ENCODE measurements at regions not wholly inside any gene's neighbourhood (a gene's known extent, or its start where the extent isn't known, plus 50 kb on each side); places are given as distances from the start of the nearest gene placed in this dataset.
"Not testable (repeated sequence)": the region's sequence is repeated elsewhere in the genome, so short reads cannot be mapped to it uniquely, and the experiment has no call there.

DNA sequence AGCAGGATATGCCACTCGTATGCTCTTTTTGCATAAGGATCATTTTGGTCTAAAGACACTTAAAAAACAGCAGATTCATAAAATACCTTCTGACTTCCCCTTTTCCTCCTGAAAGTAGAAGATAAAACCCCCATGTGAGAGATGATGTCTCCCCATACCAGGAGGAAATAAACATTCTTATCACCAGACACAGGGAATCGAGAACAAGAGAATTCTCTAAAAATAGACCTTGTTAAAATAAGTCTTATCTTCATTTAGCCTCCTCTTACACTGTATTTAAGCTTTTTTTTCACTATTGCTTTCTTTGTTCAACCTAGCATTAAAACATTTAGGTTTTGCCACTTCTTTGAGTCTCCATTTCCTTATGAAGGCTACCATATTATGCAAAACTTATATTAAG lies 709.3 kb downstream of the KCNT2 start:
- no peak for DNase-seq (ENCODE audit: low read depth, low spot score)
- in situ Hi-C loops (cut with HindIII; ENCODE audit: low pct_unique_long_range_greater_than_20kb, low sequenced_read_pairs): no loop called here

DNA sequence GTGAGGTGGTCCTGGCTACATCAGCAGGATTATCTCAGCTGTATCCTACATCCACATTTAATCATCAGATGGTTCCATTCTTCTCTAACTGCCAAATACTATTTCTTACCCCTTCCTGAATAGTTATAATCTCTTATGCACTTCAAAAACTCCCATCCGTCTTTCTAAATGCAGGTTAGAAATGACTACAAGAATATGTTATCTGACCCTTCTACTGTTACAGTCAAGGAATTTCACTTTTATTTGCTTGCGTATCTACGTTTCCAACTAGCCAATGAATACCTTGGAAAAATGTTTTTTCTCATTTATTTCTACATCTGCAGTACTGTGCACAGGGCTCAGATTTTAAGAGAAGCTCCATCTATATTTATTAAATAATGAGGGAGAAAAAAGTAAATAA lies 709.9 kb downstream of the KCNT2 start:
- in situ Hi-C loops (cut with HindIII; ENCODE audit: low pct_unique_long_range_greater_than_20kb, low sequenced_read_pairs): no loop called here
- DNase-seq (ENCODE audit: low read depth, low spot score): no peak

DNA sequence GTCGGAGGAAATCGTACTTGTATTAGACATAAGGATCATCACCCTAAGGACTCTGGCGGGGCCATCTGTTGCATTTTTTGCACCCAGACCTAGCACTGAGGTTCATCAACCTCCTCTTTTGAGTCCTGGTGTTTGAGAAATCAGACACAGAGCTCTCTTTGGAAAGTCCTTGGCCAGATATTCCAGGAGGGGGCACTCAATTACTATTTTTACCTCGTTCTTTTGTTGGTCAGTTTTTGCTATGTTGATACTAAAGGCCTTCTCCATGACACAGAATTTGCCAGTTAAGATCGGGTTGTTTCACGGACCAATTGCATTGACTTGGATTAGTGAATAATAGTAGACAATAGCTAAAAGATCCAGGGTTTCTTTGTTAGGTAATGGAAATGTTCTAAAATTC lies 711.2 kb downstream of the KCNT2 start:
- DNase-seq (ENCODE audit: low read depth, low spot score): peak; percentile 44
- in situ Hi-C loops (cut with HindIII; ENCODE audit: low pct_unique_long_range_greater_than_20kb, low sequenced_read_pairs): no loop called here

DNA sequence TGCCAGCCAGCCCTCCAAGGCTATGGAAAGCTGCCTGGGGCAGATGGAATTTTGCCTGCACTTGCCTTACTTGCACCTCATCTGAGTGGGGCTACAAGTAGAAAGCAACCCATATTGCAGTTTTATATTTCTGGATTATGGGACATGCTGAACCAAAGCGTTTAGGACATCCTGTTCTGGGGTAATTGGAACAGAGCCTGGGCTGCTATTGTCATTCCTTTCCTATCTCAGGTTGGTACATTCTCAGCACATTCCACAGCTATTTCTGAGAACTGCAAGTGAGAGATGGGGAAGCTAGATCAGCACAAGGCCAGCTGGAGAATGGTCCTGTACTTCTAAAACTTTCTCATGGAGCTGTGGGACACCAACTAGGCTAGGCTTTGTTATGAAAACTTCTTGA lies 713.8 kb downstream of the KCNT2 start:
- no peak for DNase-seq (ENCODE audit: low read depth, low spot score)
- in situ Hi-C loops (cut with HindIII; ENCODE audit: low pct_unique_long_range_greater_than_20kb, low sequenced_read_pairs): no loop called here

DNA sequence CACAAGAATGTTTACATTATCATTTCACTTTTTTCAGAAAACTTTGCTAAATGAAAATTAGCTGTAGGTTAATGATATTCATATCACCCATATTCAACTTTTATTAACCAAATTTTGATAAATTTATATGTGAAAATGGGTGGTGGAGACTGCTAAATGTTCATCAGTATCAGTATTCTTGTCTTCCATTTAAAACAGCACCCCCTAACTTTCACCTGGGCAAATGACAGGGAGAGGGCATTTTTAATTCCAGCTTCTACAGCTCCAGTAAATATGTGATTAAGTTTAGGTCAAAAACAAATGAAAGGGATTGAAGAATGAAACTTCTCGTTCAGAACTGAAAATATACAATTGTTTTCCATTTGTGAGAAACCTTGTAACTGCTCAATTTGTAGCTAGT lies 722.2 kb downstream of the KCNT2 start:
- peak; percentile 2 for DNase-seq (ENCODE audit: low read depth, low spot score)
- in situ Hi-C loops (cut with HindIII; ENCODE audit: low pct_unique_long_range_greater_than_20kb, low sequenced_read_pairs): no loop called here

DNA sequence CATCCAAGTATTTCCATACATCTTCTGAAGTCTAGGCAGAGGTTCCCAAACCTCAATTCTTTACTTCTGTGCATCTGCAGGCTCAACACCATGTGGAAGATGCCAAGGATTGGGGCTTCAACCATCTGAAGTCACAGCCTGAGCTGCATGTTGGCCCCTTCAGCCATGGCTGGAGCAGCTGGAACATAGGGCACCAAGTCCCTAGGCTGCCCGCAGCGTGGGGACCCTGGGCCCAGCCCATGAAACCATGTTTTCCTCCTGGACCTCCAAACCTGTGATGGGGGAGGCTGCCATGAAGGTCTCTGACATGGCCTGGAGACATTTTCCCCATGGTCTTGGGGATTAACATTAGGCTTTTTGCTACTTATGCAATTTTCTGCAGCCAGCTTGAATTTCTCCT lies 729.8 kb downstream of the KCNT2 start:
- in situ Hi-C loops (cut with HindIII; ENCODE audit: low pct_unique_long_range_greater_than_20kb, low sequenced_read_pairs): no loop called here
- DNase-seq (ENCODE audit: low read depth, low spot score): no peak

DNA sequence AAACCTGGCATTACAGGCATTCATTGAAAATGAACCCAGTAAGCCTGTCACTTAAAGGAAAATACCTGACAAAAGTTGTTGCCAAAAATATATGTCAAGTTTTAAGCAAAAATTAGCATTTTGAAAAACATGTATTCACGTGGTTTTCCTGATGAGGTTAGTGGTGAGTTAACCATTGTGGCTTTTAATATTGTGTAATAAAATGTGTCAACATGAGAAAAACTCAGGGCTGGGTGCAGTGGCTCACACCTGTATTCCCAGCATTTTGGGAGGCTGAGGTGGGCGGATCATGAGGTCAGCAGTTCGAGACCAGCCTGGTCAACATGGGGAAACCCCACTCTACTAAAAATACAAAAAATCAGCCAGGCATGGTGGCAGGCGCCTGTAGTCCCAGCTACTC lies 731.4 kb downstream of the KCNT2 start:
- no peak for DNase-seq (ENCODE audit: low read depth, low spot score)
- in situ Hi-C loops (cut with HindIII; ENCODE audit: low pct_unique_long_range_greater_than_20kb, low sequenced_read_pairs): no loop called here

DNA sequence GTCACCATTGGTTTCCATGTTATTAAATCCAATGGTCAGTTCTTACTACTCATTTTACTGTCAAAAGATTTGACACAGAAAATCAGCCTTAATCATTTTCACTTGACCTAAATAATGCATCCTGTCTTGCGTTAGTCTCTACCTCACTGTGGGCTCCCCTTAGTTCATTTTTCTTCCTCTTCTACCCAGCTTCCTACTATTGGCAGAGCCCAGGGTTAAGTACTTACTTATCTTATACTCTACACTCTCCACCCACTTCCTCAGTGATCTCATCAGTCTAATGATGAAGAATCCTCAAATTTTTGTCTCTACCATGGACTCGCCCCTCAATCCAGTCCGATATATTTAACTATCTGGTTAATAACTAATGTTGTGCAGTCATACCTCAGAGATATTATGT lies 735.9 kb downstream of the KCNT2 start:
- DNase-seq (ENCODE audit: low read depth, low spot score): no peak
- in situ Hi-C loops (cut with HindIII; ENCODE audit: low pct_unique_long_range_greater_than_20kb, low sequenced_read_pairs): no loop called here

DNA sequence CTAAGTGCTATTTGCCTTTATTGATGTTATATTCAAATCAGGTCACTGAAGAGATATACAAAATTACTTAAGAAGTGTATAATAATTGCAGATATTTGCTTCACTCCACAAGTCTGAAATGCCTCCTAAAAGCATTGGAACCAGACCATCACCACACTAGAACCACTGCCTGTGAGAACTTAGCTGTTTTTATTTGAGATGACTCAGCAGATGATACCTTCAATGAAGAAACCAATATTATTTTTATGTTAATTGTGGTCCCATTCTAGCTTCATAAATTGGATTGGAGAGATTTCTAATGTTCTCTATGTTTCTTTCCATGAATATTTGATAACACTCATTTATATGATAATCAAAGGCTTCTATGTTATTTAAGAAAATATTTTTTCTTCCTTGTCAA lies 740.6 kb downstream of the KCNT2 start:
- DNase-seq (ENCODE audit: low read depth, low spot score): no peak

DNA sequence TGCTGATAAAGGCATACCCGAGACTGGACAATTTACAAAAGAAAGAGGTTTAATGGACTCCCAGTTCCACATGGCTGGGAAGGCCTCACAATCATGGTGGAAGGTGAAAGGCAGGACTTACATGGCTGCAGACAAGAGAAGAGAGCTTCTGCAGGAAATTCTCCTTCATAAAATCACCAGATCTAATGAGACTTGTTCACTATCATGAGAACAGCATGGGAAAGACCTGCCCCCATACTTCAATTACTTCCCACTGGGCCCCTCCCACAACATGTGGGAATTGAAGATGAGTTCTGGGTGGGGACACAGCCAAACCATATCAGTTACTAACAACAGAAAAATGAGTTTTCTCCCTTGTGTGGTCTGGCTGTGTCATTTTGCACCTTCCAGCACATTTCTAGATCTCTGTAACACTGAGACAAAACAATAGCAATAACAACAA lies 741.4 kb downstream of the KCNT2 start:
- no peak for DNase-seq (ENCODE audit: low read depth, low spot score)
- in situ Hi-C loops (cut with HindIII; ENCODE audit: low pct_unique_long_range_greater_than_20kb, low sequenced_read_pairs): no loop called here

More for the DNA sequence above, 740.6 kb downstream of the KCNT2 start:
- in situ Hi-C loops (cut with HindIII; ENCODE audit: low pct_unique_long_range_greater_than_20kb, low sequenced_read_pairs): no loop called here

DNA sequence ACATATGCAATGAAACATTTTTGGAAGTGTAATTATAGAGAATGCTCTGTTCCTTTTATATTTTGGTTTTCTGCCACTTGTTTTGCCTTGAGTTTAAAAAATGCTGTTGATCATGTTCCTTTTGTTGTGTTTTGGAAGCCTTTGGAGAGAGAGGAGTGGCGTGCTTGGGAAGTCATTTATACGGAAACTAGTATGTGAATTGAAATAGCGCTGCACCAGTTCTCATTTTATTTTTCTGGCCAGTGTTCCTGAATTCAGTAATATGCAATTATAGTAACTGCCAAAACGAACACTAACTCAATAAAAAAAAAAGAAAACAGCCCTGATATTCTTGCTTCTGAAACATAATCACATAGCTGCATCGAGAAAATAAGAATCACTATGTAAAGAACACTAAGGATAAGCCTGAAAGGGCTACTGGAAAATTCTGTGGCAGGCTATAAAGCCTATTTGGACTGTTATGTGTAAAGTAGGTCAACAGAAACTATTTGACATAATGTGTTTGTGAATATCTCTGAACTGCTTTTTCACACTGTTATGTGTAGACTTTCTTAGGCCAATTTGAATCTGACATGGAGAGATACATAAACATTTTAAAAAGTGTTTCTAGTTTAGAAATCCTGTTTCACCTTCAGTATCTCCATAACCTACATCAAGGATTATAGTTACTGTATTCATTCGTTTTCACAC lies 742.0 kb downstream of the KCNT2 start:
- no peak for DNase-seq (ENCODE audit: low read depth, low spot score)
- in situ Hi-C loops (cut with HindIII; ENCODE audit: low pct_unique_long_range_greater_than_20kb, low sequenced_read_pairs): no loop called here

DNA sequence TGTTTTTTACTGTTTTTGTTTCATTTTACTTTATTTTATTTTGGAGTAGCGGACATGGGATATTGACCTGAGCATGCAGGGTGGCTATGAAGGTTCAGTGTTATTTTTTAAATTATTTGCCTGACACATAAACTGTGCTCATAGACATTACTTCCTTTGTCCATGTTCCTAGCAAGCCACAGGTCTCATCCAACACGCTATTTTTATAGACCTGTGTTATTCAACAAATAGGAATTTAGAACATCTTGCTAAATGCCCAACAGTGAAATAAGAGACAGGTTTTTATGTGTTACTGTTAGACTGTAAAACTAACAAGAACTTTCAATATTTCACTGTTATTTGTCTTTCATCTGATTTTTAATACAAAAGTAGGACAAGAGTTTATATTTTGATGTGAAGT lies 756.4 kb downstream of the KCNT2 start:
- in situ Hi-C loops (cut with HindIII; ENCODE audit: low pct_unique_long_range_greater_than_20kb, low sequenced_read_pairs): no loop called here
- no peak for DNase-seq (ENCODE audit: low read depth, low spot score)

DNA sequence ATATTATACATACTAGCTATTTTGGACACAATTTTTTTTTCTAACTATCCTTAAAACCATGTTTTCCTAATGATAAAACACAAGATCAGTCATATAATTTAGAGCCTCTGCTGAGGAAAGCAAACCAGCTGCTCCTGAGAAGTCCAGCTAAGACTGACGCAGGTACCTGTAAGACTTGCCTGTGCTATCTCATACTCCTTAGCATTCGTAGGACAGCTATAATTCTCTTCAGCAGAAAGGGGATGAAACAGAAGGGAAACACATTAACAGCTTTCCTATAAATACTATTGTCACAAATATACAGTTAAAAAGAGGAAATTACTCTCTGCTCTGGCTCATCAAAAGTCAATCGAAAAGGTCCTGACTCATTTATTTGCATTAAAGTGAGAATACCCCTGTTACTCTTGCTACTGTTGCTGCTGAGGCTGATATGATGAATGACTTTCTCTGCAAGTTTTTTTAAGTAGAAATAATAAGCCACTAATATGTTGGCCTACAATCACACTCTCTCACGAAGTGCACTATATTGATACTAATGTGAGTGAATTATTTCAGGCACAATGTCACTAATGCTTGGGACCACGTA lies 757.1 kb downstream of the KCNT2 start:
- in situ Hi-C loops (cut with HindIII; ENCODE audit: low pct_unique_long_range_greater_than_20kb, low sequenced_read_pairs): no loop called here
- no peak for DNase-seq (ENCODE audit: low read depth, low spot score)

DNA sequence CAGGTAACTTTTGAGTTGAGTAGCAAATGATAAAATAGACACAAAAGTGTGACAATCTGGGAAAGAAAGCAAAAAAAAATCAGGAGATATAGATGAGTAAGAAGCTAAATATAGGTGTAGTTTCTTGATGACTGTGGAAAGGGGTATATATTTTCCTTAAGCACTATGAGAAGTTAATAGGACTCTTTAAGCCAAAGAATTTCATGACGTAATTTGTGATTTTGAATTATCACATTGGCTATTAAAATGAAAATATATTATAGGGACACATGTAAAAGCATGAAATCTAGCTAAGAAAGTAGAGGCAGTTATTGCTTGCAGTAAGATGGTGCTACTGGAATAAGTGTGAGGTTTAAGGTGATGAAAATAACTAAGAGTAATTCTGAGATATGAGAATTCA lies 759.1 kb downstream of the KCNT2 start:
- DNase-seq (ENCODE audit: low read depth, low spot score): no peak
- in situ Hi-C loops (cut with HindIII; ENCODE audit: low pct_unique_long_range_greater_than_20kb, low sequenced_read_pairs): no loop called here

DNA sequence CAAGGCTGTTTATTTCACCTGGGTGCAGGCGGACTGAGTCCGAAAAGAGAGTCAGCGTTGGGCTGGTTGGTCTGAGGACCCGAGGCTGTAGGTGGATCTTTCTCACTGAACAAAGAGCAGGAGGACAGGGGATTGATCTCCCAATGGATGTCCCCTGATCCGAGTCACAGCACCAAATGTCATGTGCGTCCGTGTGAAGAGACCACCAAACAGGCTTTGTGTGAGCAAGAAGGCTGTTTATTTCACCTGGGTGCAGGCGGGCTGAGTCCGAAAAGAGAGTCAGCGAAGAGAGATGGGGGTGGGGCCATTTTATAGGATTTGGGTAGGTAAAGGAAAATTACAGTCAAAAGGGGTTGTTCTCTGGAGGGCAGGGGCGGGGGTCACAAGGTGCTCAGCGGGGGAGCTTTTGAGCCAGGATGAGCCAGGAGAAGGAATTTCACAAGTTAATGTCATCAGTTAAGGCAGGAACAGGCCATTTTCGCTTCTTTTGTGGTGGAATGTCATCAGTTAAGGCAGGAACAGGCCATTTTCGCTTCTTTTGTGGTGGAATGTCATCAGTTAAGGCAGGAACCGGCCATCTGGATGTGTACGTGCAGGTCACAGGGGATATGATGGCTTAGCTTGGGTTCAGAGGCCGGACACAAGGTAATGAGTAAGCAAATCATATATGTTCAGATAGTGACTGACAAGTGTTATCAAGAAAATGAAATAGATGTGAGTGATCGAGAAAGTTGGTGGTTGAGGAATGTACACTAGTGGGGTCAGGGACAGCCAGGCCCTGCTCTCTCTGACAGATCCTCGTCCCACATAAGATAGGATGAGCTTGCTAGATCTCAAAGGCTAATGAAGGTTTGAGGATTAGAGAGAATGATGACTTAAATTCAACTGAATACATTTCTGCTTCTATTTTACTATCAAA lies 760.0 kb downstream of the KCNT2 start:
- in situ Hi-C loops (cut with HindIII; ENCODE audit: low pct_unique_long_range_greater_than_20kb, low sequenced_read_pairs); DNase-seq (ENCODE audit: low read depth, low spot score): not testable (repeated sequence)

DNA sequence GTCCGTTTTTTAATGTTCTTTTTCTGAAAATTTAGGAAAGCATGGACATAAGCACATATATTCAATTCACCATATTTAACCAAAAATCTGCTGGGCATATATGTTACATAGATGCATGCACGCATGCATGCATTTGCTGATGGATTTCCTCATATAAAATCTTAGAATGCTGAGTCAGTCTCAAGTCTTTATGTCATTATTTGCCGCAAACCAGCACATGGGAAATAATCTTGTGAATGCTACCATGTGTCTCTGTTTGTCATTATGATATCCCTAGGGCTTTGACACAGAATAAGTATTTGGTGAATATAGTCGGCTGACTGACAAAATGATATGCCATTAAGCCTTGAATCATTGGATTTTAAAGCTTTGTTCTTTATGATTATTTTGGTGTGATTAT lies 776.5 kb downstream of the KCNT2 start:
- in situ Hi-C loops (cut with HindIII; ENCODE audit: low pct_unique_long_range_greater_than_20kb, low sequenced_read_pairs): no loop called here
- DNase-seq (ENCODE audit: low read depth, low spot score): no peak

DNA sequence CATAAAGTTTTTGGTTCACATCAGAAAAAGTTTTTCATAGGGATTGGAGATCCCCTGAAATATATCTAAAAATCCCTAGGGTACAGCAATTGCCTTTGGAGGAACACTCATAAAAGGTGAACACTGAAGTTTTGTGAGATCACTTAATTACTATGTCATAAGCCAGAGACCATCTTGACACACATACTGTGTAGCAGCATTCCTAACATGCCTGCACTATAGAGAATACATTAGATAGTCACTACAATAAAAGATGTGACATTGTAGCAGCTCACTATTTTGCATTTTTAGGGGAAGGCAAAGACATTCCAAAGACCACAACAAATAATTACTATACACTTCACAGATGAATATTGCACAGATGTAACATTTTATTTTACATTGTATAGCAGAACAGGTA lies 779.9 kb downstream of the KCNT2 start:
- in situ Hi-C loops (cut with HindIII; ENCODE audit: low pct_unique_long_range_greater_than_20kb, low sequenced_read_pairs): no loop called here
- no peak for DNase-seq (ENCODE audit: low read depth, low spot score)

DNA sequence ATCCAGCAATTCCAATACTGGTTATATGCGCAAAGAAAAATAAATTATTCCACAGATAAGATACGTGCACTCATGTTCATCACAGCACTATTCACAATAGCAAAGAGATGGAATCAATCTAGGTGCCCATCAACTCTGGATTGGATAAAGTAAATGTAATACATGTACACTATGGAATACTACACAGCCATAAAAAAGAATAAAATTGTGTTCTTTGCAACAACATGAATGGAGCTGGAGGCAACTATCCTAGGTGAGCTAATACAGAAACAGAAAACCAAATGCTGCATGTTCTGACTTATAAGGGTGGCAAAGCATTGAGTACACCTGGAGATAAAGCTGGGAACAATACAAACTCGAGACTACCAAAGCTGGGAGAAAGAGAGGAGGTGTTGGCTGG lies 787.3 kb downstream of the KCNT2 start:
- in situ Hi-C loops (cut with HindIII; ENCODE audit: low pct_unique_long_range_greater_than_20kb, low sequenced_read_pairs): no loop called here
- DNase-seq (ENCODE audit: low read depth, low spot score): no peak

DNA sequence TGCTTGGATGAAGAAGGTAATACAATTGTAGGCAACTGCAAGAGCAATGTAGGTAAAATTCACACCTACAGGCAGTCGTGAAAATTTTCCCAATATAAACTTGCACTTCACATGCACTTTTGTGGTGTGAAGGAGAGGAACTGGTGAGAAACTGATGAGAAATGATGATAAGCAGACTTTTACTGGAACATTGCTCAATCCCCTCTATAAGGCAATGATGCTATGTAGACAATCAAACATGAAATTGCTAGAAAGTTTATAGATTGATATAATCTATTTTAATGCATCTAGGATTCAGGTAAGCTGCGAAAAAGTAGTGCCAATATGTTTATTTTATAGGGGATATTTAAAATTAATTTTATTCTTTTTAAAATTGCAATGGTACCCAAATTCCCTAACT lies 802.2 kb downstream of the KCNT2 start:
- in situ Hi-C loops (cut with HindIII; ENCODE audit: low pct_unique_long_range_greater_than_20kb, low sequenced_read_pairs): no loop called here
- DNase-seq (ENCODE audit: low read depth, low spot score): no peak

Measured in SK-MEL-5 (cell line).